ENCODE measurements at regions not wholly inside any gene's neighbourhood (a gene's known extent, or its start where the extent isn't known, plus 50 kb on each side); places are given as distances from the start of the nearest gene placed in this dataset.

- no peak for DNase-seq (ENCODE audit: low read depth in 2 of 3, low spot score in 2 of 3)
Observed at GRCh38 chr15:100783291-100783690, 96.3 kb upstream of the ALDH1A3 start.

GRCh38 chr15:100783760-100784492, 95.7 kb upstream of the ALDH1A3 start:
- no peak for DNase-seq (ENCODE audit: low read depth in 2 of 3, low spot score in 2 of 3)

GRCh38 chr15:100784493-100785180, 95.0 kb upstream of the ALDH1A3 start:
- no peak for DNase-seq (ENCODE audit: low read depth in 2 of 3, low spot score in 2 of 3)

GRCh38 chr15:100785181-100786138, 94.2 kb upstream of the ALDH1A3 start:
- DNase-seq (ENCODE audit: low read depth in 2 of 3, low spot score in 2 of 3) = no peak

GRCh38 chr15:100786139-100786531, 93.5 kb upstream of the ALDH1A3 start:
- DNase-seq (ENCODE audit: low read depth in 2 of 3, low spot score in 2 of 3) = no peak

GRCh38 chr15:100786901-100787566, 92.6 kb upstream of the ALDH1A3 start:
- no peak for DNase-seq (ENCODE audit: low read depth in 2 of 3, low spot score in 2 of 3)

GRCh38 chr15:100787567-100788417, 91.8 kb upstream of the ALDH1A3 start:
- no peak for DNase-seq (ENCODE audit: low read depth in 2 of 3, low spot score in 2 of 3)

GRCh38 chr15:100788418-100789105, 91.1 kb upstream of the ALDH1A3 start:
- DNase-seq (ENCODE audit: low read depth in 2 of 3, low spot score in 2 of 3) = no peak

GRCh38 chr15:100790786-100791265, 88.8 kb upstream of the ALDH1A3 start:
- DNase-seq (ENCODE audit: low read depth in 2 of 3, low spot score in 2 of 3) = no peak

- DNase-seq (ENCODE audit: low read depth in 2 of 3, low spot score in 2 of 3) = no peak
Observed at GRCh38 chr15:100794008-100794407, 85.6 kb upstream of the ALDH1A3 start.

- DNase-seq (ENCODE audit: low read depth in 2 of 3, low spot score in 2 of 3) = no peak
Observed at GRCh38 chr15:100801256-100801900, 78.3 kb upstream of the ALDH1A3 start.

GRCh38 chr15:100802421-100803170, 77.0 kb upstream of the ALDH1A3 start:
- DNase-seq (ENCODE audit: low read depth in 2 of 3, low spot score in 2 of 3) = no peak

- DNase-seq (ENCODE audit: low read depth in 2 of 3, low spot score in 2 of 3) = no peak
Observed at GRCh38 chr15:100803171-100803440, 76.5 kb upstream of the ALDH1A3 start.

GRCh38 chr15:100806157-100806556, 73.5 kb upstream of the ALDH1A3 start:
- no peak for DNase-seq (ENCODE audit: low read depth in 2 of 3, low spot score in 2 of 3)

- no peak for DNase-seq (ENCODE audit: low read depth in 2 of 3, low spot score in 2 of 3)
Observed at GRCh38 chr15:100807028-100807427, 72.6 kb upstream of the ALDH1A3 start.

- DNase-seq (ENCODE audit: low read depth in 2 of 3, low spot score in 2 of 3) = no peak
Observed at GRCh38 chr15:100808691-100809090, 70.9 kb upstream of the ALDH1A3 start.

- no peak for DNase-seq (ENCODE audit: low read depth in 2 of 3, low spot score in 2 of 3)
Observed at GRCh38 chr15:100809151-100809550, 70.5 kb upstream of the ALDH1A3 start.

GRCh38 chr15:100809587-100809986, 70.0 kb upstream of the ALDH1A3 start:
- DNase-seq (ENCODE audit: low read depth in 2 of 3, low spot score in 2 of 3) = no peak
